ENCODE measurements at regions not wholly inside any gene's neighbourhood (a gene's known extent, or its start where the extent isn't known, plus 50 kb on each side); places are given as distances from the start of the nearest gene placed in this dataset.
A peak's percentile ranks its signal among the peaks of the same experiment; 100 is the strongest.

DNA sequence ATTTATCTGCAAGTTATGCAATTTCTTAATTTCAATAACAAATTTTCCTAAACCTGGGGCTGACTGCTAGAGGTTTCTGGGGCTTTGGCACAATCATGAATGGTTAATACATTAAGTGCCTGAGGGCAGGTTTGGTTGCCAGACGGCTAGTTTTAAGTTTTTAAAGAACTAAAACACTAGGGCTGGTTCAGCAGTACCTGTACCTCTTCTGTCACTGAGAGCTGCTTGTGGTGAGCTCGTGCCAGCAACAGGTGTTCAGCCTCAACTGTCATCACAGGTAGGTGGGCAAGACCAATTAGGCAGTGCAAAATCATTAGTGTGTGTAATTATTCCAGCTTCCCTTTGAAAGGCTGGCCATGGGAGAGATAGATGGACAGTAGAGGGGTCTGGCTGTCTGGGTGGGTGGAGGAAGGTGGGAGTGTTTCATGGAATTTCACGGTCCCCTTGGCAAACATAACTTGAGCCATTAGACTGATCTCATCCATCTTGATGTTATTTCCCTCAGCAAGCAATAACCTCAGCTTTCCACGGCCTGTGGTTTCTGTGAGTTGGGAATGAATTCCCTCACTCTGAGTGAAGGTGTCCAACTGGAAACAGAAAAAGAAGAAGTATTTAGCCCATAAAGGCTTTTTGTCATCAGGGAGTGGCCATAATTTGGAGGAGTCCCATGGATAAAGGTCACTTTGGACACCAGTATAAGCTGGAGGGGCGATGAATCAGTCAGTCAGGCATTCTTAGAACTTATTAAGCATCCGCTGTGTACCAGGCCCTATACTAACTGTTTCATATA is 114.8 kb downstream of the SNX19 start:
- H3K4me3 ChIP-seq (ENCODE audit: low read depth, low read length), result no peak overlapping the region
- DNase-seq (ENCODE audit: low read depth), result peak; percentile 67
- TF ChIP-seq, protein P1, sequence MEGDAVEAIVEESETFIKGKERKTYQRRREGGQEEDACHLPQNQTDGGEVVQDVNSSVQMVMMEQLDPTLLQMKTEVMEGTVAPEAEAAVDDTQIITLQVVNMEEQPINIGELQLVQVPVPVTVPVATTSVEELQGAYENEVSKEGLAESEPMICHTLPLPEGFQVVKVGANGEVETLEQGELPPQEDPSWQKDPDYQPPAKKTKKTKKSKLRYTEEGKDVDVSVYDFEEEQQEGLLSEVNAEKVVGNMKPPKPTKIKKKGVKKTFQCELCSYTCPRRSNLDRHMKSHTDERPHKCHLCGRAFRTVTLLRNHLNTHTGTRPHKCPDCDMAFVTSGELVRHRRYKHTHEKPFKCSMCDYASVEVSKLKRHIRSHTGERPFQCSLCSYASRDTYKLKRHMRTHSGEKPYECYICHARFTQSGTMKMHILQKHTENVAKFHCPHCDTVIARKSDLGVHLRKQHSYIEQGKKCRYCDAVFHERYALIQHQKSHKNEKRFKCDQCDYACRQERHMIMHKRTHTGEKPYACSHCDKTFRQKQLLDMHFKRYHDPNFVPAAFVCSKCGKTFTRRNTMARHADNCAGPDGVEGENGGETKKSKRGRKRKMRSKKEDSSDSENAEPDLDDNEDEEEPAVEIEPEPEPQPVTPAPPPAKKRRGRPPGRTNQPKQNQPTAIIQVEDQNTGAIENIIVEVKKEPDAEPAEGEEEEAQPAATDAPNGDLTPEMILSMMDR (IDR thresholded peaks at IDR 0.05; ENCODE audit: insufficient read depth, low read length), result no peak

DNA sequence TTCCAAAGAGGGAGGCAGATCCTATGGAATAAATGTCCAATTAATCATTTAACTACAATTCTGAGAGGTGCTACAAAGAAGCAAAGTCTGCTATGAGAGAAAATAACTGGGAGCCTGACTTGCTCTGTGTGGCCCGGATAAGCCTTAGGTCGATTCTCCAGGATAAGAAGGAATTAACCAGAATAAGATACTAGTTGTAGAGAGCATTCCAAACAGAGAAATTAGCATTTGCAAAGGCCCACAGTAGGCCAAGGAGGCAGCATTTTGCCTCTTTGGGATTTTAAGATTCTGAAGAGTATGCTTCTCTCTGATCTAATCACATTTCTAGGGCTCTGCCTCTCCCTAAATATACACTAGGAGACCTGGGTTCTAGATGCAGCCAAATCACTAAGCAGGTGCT is 113.7 kb downstream of the SNX19 start:
- TF ChIP-seq, protein P1 (IDR thresholded peaks at IDR 0.05; ENCODE audit: insufficient read depth, low read length), result no peak
- DNase-seq (ENCODE audit: low read depth), result no peak
- no peak overlapping the region for H3K4me3 ChIP-seq (ENCODE audit: low read depth, low read length)

DNA sequence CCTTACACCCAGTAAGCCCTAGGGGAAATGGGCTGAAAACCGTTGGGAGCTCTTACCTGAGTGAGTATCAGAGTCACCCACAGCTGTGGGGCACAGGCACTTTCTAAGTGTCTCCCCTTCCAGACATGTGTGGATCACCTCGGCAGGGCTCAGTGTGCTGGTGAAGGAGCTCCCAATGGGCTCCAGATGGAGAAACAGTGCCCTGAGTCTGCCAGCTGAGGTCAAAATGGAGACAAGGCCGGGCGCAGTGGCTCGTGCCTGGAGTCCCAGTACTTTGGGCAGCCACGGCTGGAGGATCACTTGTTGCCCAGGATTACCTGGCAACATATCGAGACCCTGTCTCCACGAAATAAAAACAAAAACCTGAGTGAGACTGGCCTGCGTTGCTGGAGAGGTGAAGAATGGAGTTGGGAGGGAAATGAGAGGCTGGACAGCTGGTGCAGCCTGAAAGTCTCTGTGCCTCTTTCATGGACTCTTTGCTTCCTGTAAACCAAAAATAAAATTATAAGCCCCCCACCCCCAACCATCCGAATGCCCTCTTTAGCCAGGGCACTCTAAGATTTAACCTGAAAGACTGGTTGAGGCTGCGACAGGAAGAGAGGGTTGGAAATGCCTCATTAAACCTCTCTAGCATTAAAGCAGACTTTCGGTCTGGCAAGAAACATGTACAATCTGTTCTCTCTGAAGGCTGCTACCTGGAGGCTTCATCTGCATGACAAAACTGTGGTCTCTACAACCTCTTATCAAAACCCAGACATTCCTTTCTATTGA is 111.8 kb downstream of the SNX19 start:
- TF ChIP-seq, protein P1 (IDR thresholded peaks at IDR 0.05; ENCODE audit: insufficient read depth, low read length), result no peak
- no peak for DNase-seq (ENCODE audit: low read depth)
- H3K4me3 ChIP-seq (ENCODE audit: low read depth, low read length), result no peak overlapping the region

DNA sequence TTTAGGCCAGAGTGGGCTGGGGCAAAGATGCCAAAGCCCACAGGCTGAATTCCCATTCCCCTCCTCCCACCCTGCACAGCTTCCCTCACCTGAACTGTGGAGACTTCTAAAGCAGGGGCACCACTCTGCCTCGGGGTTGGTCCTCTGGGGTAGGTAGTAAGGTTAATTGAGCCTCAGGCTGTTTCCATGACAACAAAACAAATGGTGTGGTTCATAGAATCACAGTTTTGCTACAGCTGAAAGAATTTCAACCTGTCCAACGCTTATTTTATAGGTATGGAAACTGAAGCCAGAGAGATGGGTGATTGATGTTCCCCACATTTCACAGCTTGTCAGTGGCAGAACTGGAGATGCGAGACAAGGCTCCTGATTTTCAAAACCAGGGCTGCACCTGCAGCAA is 109.5 kb downstream of the SNX19 start:
- TF ChIP-seq, protein P1 (IDR thresholded peaks at IDR 0.05; ENCODE audit: insufficient read depth, low read length), result no peak
- no peak overlapping the region for H3K4me3 ChIP-seq (ENCODE audit: low read depth, low read length)
- no peak for DNase-seq (ENCODE audit: low read depth)

DNA sequence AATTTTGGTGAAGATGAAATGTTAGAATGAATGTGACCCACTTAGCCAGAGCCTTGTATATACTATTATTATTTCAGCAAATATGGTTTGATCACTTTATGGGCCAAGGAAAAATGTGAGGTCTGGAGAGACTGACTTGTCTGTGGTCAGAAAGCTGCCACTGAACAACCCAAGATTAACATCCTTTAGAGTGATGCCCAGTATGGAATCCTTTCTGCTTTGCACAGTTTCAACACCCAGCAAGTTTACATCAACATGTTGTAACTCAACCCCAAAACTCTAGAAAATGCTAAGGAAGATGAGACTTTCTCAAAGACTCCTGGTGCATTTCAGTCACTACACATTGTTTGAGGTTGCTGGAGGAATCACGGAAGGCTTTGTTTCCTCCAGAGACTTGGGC is 107.7 kb downstream of the SNX19 start:
- TF ChIP-seq, protein P1 (IDR thresholded peaks at IDR 0.05; ENCODE audit: insufficient read depth, low read length), result no peak
- H3K4me3 ChIP-seq (ENCODE audit: low read depth, low read length), result no peak overlapping the region
- DNase-seq (ENCODE audit: low read depth), result no peak

DNA sequence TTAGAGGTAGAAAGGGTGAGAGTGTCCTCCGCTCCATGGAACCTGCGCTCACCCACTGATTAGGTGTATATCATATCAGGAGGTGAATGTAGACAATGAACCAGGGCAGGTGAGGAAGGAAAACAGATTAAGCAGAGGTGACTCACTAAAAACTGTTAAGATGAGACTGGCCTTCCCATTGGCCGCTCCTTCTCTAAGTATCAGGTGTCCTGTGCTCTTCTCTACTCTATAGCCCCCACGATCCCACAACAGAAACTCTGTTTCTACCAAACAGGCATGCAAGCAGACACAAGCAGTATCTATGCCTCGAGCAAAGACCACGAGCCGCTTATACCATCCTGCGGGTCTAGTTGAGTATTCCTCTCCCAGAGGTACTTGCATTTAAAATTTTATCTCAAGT is 103.1 kb downstream of the SNX19 start:
- no peak for DNase-seq (ENCODE audit: low read depth)

More for the DNA sequence above, 103.1 kb downstream of the SNX19 start:
- no peak overlapping the region for H3K4me3 ChIP-seq (ENCODE audit: low read depth, low read length)
- TF ChIP-seq, protein P1 (IDR thresholded peaks at IDR 0.05; ENCODE audit: insufficient read depth, low read length), result no peak
